Right lobe of liver (tissue), 4 donors: ENCODE measurements at regions not wholly inside any gene's neighbourhood (a gene's known extent, or its start where the extent isn't known, plus 50 kb on each side); places are given as distances from the start of the nearest gene placed in this dataset.

Experiments used
- POLR2A ChIP-seq: fragments of 450-650 bp; IDR thresholded peaks from one replicate; pipeline ENCODE4 v1.6.1; 2017; ENCODE audit warnings: antibody characterized with exemption, mild to moderate bottlenecking
- TF ChIP-seq, protein P1 (sequence below), 4 donors: fragments of 200-600 bp in 3 of 4; fragments of 450-650 bp in 1 of 4; IDR thresholded peaks; one replicate each; pipeline versions ENCODE4 v1.5.1 to v1.8.0; 2016 to 2022; ENCODE audit warnings: antibody characterized with exemption in 4 of 4, mild to moderate bottlenecking in 2 of 4
- donor health status: DM: no; HTN: no; CAD: no.
- donor health status: DM: no; HTN: no; CAD: no.
- donor health status: DM: no; HTN: yes; CAD: no.

DNA sequence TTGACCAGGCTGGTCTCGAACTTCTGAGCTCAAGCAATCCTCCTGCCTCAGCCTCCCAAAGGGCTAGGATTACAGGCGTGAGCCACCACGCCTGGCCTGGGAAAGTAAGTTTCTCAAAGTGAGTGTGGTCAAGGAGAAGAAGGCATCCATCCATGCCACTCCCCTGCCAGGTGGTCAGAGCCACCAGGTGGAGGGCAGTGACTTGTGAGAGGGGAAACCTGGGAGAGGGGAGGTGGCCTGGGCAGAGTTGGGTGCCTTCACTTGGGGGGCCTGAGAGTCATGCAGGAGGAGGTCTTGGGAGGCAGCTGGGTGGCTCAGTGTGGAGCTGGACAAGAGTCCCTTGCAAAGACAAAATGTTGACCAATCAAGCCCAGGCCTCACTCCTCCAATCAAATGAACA is 470.0 kb downstream of the MATN1 start:
- TF ChIP-seq, protein P1, sequence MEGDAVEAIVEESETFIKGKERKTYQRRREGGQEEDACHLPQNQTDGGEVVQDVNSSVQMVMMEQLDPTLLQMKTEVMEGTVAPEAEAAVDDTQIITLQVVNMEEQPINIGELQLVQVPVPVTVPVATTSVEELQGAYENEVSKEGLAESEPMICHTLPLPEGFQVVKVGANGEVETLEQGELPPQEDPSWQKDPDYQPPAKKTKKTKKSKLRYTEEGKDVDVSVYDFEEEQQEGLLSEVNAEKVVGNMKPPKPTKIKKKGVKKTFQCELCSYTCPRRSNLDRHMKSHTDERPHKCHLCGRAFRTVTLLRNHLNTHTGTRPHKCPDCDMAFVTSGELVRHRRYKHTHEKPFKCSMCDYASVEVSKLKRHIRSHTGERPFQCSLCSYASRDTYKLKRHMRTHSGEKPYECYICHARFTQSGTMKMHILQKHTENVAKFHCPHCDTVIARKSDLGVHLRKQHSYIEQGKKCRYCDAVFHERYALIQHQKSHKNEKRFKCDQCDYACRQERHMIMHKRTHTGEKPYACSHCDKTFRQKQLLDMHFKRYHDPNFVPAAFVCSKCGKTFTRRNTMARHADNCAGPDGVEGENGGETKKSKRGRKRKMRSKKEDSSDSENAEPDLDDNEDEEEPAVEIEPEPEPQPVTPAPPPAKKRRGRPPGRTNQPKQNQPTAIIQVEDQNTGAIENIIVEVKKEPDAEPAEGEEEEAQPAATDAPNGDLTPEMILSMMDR (IDR thresholded peaks at IDR 0.05) = no peak
- no peak for TF ChIP-seq POLR2A
